Astrocyte of the spinal cord (primary cell): ENCODE measurements at regions not wholly inside any gene's neighbourhood (a gene's known extent, or its start where the extent isn't known, plus 50 kb on each side); places are given as distances from the start of the nearest gene placed in this dataset.
"Not testable (repeated sequence)": the region's sequence is repeated elsewhere in the genome, so short reads cannot be mapped to it uniquely, and the experiment has no call there.

Experiments used
- DNase-seq: peaks from one replicate; pipeline ENCODE4 v3.0.0; 2011; ENCODE audit warnings: low read depth, low spot score
- H3K4me3 ChIP-seq: 2 replicates; pipeline ENCODE4 v1.5.1; 2011; ENCODE audit warnings: low read depth, mild to moderate bottlenecking, low read length, moderate library complexity
- CTCF ChIP-seq: IDR thresholded peaks from 2 replicates; pipeline ENCODE4 v1.5.1; 2012; ENCODE audit warnings: low read depth, mild to moderate bottlenecking, low read length, inconsistent platforms
- in situ Hi-C: cut with HindIII; loops from 2 replicates; pipeline ENCODE4 v1.10.0; 2017; ENCODE audit warnings: low sequenced_read_pairs

DNA sequence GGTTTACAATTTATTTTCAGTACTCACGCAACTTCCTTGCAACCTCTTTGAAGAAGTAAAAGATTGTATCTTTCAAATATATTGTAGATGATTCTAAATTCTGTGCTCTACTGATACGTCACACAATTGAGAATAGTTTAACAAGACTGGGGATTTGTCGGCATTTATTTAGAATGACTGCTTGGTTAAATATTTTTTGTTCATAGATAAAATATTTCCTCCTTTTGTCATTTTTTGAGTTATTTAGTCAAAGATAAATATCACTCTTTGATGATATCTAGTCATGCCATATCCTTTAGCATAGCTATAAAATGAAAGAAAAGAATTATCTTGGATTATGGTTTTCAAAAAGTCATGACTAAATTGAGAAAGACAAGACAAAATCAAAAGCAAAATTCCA, 2747.8 kb downstream of the PCDH9 start:
- in situ Hi-C loops, result no loop called here
- no peak for TF ChIP-seq CTCF
- DNase-seq, result no peak
- H3K4me3 ChIP-seq, result no peak overlapping the region

DNA sequence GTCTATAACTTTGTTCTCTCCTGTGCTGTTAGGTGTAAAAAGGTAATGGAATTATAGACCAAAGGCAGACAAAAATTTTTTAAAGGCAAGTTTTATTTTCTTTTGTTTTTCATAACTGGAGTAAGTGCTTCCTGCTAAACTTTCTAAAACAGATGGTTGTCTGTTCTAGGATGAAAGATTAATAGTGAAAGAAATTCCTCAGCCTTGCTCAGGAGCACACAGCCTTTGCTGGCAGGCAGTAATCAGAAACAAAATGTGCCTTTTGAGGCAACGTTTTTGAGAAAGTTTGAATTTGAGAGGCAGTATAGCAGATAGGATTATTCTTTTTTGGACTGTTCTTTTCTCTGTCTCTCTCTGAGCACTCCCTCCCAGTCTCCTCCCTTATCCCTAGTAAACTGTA, 2749.5 kb downstream of the PCDH9 start:
- no peak for TF ChIP-seq CTCF
- DNase-seq, result no peak
- no peak overlapping the region for H3K4me3 ChIP-seq
- in situ Hi-C loops, result no loop called here

- no peak for DNase-seq
- TF ChIP-seq CTCF, result no peak
- H3K4me3 ChIP-seq, result no peak overlapping the region
- in situ Hi-C loops, result no loop called here
These were observed 2749.9 kb downstream of the PCDH9 start for GRCh38 chr13:64480211-64480610.

DNA sequence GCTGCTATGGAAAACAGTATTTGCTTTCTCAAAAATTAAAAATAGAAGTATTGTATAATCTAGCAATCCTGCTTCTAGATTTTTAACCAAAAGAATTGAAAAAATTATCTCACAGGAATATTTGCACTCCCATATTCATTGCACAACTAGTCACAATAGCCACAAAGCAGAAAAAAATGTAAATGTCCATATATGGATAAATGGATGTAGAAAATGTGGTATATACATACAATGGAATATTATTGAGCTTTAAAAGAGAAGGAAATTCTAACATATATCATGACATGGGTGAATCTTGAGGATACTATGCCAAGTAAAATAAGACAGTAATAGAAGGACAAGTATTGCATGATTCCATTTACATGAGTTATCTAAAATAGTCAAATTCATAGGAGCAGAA, 2753.0 kb downstream of the PCDH9 start:
- TF ChIP-seq CTCF, result no peak
- in situ Hi-C loops, result no loop called here
- DNase-seq, result no peak
- H3K4me3 ChIP-seq, result no peak overlapping the region

DNA sequence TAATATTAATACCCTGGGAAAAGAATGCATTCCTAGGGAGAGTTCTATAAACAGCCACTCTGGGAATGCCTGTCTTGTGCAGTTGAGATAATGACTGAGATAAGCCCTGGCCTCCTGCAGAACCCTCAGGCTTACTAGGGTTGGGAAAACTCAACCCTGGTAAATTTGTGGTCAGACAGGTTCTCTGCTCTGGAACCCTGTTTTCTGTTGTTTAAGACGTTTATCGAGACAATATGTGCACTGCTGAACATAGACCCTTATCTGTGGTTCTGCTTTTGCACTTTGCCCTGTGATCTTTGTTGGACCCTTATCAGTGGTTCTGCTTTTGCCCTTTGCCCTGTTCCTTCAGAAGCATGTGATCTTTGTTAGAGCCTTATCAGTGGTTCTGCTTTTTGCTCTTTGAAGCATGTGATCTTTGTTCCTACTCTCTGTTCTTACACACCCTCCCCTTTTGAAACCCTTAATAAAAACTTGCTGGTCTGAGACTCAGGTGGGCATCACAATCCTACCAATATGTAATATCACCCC, 2754.0 kb downstream of the PCDH9 start:
- H3K4me3 ChIP-seq, in situ Hi-C loops, DNase-seq: not testable (repeated sequence)

DNA sequence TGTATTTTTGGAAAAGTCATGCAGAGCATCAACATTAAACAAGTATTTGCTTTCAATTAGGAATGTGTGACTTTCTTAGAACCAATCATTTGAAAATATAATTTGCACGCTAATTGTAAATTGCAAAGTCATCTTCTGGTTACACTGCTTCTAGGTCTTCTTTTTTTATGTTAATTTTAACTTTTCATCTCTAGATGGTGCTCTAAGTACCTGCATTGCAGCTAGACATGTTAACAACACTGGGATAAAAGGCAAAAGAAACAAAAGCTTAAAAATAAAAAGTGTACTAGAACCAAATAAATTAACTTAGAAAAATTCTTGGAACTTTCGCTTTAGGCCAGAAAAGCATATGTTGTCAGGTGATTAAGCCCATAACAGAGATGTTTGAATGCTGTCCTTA, 2758.2 kb downstream of the PCDH9 start:
- in situ Hi-C loops, result no loop called here
- peak; percentile 42 for TF ChIP-seq CTCF

GRCh38 chr13:64470751-64471150, 2759.4 kb downstream of the PCDH9 start:
- DNase-seq, result no peak
- in situ Hi-C loops, result no loop called here
- no peak for TF ChIP-seq CTCF
- no peak overlapping the region for H3K4me3 ChIP-seq

More for the DNA sequence above, 2758.2 kb downstream of the PCDH9 start:
- peak; percentile 65 for DNase-seq
- no peak overlapping the region for H3K4me3 ChIP-seq
